PC-9 (cell line): ENCODE measurements at regions not wholly inside any gene's neighbourhood (a gene's known extent, or its start where the extent isn't known, plus 50 kb on each side); places are given as distances from the start of the nearest gene placed in this dataset.

Experiments
- CTCF ChIP-seq: fragments of 200-600 bp; sonication (generic); conservative IDR thresholded peaks from 2 replicates; pipeline ENCODE4 v1.6.1; 2017; ENCODE audit warnings: mixed run types, antibody characterized with exemption, mild to moderate bottlenecking, moderate library complexity
- EZH2 ChIP-seq: fragments of 200-600 bp; sonication (generic); IDR thresholded peaks from 2 replicates; pipeline ENCODE4 v1.8.0; 2017; ENCODE audit warnings: antibody characterized with exemption, low read depth

GRCh38 chr15:99441871-99442251, 123.9 kb upstream of the MEF2A start:
- no peak for TF ChIP-seq CTCF
- TF ChIP-seq EZH2: no peak
